Gastrocnemius medialis (tissue), 4 donors: ENCODE measurements at regions not wholly inside any gene's neighbourhood (a gene's known extent, or its start where the extent isn't known, plus 50 kb on each side); places are given as distances from the start of the nearest gene placed in this dataset.

Source experiments
- CTCF ChIP-seq, 5 experiments: fragments of 450-650 bp in 3 of 5; fragments of 200-600 bp in 2 of 5; sonication (generic) in 2 of 5; IDR thresholded peaks in 4 of 5; conservative IDR thresholded peaks in 1 of 5; 1 replicate in 4 of 5; 2 replicates in 1 of 5; pipeline ENCODE4 v1.5.1; 2016 to 2019; ENCODE audit warnings: antibody characterized with exemption in 5 of 5, mild to moderate bottlenecking in 3 of 5, moderate library complexity in 3 of 5
- POLR2A ChIP-seq, 2 donors: fragments of 450-650 bp; IDR thresholded peaks; one replicate each; pipeline ENCODE4 v1.6.1; 2017; ENCODE audit warnings: antibody characterized with exemption in 2 of 2, mild to moderate bottlenecking in 2 of 2, moderate library complexity in 2 of 2

- TF ChIP-seq CTCF (IDR thresholded peaks at IDR 0.05 in 4 of 5, conservative IDR thresholded peaks at IDR 0.05 in 1 of 5) (no peak), POLR2A (IDR thresholded peaks at IDR 0.05) (no peak)
These were observed 127.1 kb upstream of the TANK start for GRCh38 chr2:161033059-161033660.
